Lower leg skin (tissue), 4 donors: ENCODE measurements at regions not wholly inside any gene's neighbourhood (a gene's known extent, or its start where the extent isn't known, plus 50 kb on each side); places are given as distances from the start of the nearest gene placed in this dataset.

Experiments used
- DNase-seq, 2 donors: peaks; one replicate each; pipeline ENCODE4 v3.0.0-alpha.2; 2019; ENCODE audit warnings: low spot score in 2 of 2
- H3K4me3 ChIP-seq: fragments of 200-600 bp; sonication (generic); 2 replicates; pipeline ENCODE4 v1.5.1; 2017; ENCODE audit warnings: mild to moderate bottlenecking, low read depth; ENCODE audit not compliant: poor library complexity, severe bottlenecking
- POLR2A ChIP-seq, 2 donors: fragments of 450-650 bp; IDR thresholded peaks; one replicate each; pipeline ENCODE4 v1.6.1; 2016 to 2017; ENCODE audit warnings: antibody characterized with exemption in 2 of 2, mild to moderate bottlenecking in 1 of 2, moderate library complexity in 1 of 2
- WGBS, 2 donors: methylation state at CpG; one replicate each; pipeline ENCODE4 v1.1.5; 2018; 5-methylcytosine and 5-hydroxymethylcytosine counted together
- intact Hi-C: fragments of 100-400 bp; cut with DNase I; formaldehyde crosslinking; loops from one replicate; pipeline ENCODE4 v1.15.0; 2023; ENCODE audit warnings: low total_unique reads
- TF ChIP-seq, protein P1 (sequence below), 3 donors: fragments of 450-650 bp; IDR thresholded peaks; one replicate each; pipeline ENCODE4 v1.5.1; 2016; ENCODE audit warnings: antibody characterized with exemption in 3 of 3, mild to moderate bottlenecking in 3 of 3, moderate library complexity in 2 of 3

DNA sequence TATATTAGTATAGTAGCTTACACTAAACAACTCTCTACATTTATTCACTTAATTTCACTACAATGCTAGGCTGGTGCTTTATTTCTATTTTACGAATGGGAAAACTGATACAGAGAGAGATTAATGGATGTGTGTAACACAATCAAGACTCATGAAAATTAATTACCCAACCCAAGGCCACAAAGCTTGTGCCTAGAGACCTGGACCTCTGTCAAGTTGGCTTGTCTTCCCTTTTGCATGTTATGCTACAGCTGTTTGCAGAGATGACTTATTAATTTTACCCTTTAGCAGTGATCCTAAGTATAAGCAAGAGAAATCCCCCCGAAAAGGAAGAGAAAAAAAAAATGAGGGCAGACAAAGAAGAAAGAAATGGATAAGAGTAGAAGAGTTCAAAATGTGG lies 162.5 kb downstream of the C3orf38 start:
- DNase-seq: no peak
- TF ChIP-seq, protein P1, sequence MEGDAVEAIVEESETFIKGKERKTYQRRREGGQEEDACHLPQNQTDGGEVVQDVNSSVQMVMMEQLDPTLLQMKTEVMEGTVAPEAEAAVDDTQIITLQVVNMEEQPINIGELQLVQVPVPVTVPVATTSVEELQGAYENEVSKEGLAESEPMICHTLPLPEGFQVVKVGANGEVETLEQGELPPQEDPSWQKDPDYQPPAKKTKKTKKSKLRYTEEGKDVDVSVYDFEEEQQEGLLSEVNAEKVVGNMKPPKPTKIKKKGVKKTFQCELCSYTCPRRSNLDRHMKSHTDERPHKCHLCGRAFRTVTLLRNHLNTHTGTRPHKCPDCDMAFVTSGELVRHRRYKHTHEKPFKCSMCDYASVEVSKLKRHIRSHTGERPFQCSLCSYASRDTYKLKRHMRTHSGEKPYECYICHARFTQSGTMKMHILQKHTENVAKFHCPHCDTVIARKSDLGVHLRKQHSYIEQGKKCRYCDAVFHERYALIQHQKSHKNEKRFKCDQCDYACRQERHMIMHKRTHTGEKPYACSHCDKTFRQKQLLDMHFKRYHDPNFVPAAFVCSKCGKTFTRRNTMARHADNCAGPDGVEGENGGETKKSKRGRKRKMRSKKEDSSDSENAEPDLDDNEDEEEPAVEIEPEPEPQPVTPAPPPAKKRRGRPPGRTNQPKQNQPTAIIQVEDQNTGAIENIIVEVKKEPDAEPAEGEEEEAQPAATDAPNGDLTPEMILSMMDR (IDR thresholded peaks at IDR 0.05): no peak
- TF ChIP-seq POLR2A (IDR thresholded peaks at IDR 0.05): no peak
- intact Hi-C loops: no loop called here
- 50 to 52% methylated on average over 2 of the region's 2 CpGs for WGBS, 2 donors
- H3K4me3 ChIP-seq: no peak overlapping the region

DNA sequence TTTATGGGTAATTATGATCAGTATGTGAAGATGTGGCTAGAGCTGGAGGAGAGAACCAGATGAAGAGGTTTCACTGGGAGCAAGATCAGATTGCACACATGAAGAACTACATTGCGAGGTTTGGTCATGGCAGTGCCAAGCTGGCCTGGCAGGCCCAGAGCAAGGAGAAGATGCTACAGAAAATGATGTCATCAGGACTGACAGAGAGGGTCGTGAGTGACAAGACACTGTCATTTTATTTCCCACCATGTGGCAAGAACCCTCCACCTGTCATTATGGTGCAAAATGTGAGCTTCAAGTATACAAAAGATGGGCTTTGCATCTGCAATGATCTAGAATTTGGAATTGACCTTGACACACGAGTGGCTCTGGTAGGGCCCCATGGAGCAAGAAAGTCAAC lies 168.3 kb downstream of the C3orf38 start:
- no peak for DNase-seq
- 85 to 88% methylated on average over 3 of the region's 3 CpGs for WGBS, 2 donors
- no peak overlapping the region for H3K4me3 ChIP-seq
- TF ChIP-seq, protein P1 (IDR thresholded peaks at IDR 0.05): no peak
- no peak for TF ChIP-seq POLR2A (IDR thresholded peaks at IDR 0.05)
- intact Hi-C loops: no loop called here

DNA sequence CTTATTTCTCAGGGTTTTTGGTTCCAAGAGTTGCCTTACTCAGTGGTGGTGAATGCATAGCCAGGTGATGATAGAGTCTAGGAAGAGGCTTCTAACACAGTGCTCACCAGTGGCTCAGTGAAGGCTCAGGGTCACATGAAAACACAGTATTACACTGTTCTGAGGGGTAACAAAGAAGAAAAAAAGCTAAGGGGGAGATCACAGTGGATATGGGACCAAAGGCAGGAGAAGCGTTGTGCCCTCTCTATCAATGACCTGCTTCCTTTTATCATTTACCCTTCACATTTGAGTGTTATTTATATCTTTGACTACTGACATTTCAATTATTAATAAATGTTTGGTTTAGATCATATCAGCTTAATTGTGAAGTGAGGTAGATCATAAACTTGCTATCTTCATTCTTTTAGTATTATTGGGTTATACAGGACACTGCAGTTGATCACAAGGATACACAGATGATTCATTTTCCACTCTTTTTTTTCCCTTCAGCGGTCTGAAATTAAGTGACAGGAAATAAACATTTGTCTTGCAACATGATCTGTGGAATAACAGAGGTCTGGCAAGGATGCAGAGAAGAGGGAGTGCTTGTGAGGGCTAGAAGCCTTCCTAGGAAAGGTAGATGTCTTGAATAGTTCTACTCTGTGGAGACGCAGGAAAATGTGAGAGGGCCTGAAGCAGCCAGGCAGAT lies 171.7 kb downstream of the C3orf38 start:
- no peak for DNase-seq
- intact Hi-C loops: no loop called here
- WGBS, 2 donors: 46 to 47% methylated on average over 3 of the region's 3 CpGs
- H3K4me3 ChIP-seq: no peak overlapping the region
- TF ChIP-seq POLR2A (IDR thresholded peaks at IDR 0.05): no peak
- TF ChIP-seq, protein P1 (IDR thresholded peaks at IDR 0.05): no peak

DNA sequence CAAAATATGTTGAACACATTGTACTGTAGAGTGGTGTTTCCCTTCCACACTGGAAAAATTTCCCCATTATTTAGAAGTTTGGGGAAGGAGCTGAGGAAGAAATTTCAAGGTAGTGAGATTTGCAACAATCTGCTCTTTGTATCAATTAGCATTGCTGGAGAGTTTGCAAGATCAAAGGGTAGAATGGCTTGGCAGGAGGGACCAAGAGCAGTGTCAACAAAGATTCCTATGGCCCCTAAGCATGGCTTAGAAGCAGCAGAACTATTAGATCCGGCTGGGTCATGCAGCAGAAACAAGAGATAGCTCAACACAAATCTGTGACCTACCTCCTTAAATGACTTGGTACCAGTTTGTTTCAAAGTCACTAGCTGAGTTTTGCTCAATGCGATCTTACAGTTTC lies 175.0 kb downstream of the C3orf38 start:
- intact Hi-C loops: no loop called here
- H3K4me3 ChIP-seq: no peak overlapping the region
- 68 to 78% methylated on average over 2 of the region's 2 CpGs for WGBS, 2 donors
- TF ChIP-seq, protein P1 (IDR thresholded peaks at IDR 0.05): no peak
- no peak for TF ChIP-seq POLR2A (IDR thresholded peaks at IDR 0.05)
- no peak for DNase-seq

DNA sequence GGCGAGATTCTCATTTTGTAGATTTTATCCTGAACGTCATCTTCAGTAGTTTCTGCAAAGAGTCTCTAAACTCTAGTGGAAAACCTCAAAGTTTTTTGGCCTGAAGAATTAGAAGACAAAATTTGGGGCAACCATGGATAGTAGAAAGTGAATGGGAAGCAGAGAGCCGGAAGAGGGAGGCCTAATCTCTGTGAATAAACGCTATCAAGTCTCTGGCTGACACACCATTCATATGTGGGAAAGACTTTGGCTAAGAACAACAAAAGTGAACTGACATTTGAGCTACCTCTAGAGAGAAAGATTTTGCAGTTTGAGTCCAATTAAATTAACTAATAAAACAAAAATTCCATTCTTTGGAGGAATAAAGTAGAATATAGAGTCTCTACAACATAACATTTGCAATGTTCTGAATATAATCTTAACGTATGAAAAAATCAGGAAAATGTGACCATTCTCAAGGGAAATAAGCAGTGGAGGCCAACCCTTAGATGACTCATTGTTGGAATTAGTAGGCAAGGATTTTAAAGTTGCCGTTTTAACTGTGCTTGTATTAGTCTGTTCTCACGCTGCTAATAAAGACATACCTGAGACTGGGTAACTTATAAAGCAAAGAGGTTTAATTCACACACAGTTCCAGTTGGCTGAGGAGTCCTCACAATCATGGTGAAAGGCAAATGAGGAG lies 184.6 kb downstream of the C3orf38 start:
- no peak overlapping the region for H3K4me3 ChIP-seq
- no peak for DNase-seq
- intact Hi-C loops: no loop called here
- TF ChIP-seq, protein P1 (IDR thresholded peaks at IDR 0.05): no peak
- no peak for TF ChIP-seq POLR2A (IDR thresholded peaks at IDR 0.05)
- 76 to 84% methylated on average over 7 of the region's 7 CpGs for WGBS, 2 donors
